Activated effector memory CD4-positive, alpha-beta T cell treated with Interleukin-2 at 50 U/mL for 16 hours (primary cell): ENCODE measurements at regions not wholly inside any gene's neighbourhood (a gene's known extent, or its start where the extent isn't known, plus 50 kb on each side); places are given as distances from the start of the nearest gene placed in this dataset.

Source experiments
- DNase-seq: peaks from one replicate; pipeline ENCODE4 v3.0.0-alpha.2; 2020

DNA sequence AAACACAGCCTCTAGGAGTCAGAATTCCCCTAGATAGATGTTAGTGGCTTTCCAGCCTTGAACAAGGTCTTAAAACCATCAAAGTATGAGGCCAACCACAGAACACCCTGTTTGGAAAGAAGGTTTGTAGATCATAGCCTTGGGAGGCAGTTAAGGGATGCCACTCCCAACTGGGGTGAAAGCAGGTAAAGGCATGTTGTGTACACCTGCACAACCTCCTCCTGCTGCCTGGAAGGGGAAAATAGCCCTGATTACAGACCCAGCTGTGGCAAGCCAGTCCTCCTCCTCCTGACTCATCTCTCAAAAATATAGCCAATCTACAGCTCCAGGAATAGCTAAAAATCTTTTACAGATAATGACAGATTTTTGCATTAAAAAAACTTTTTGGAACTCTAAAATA lies 108.1 kb downstream of the RBM43 start:
- DNase-seq: no peak

DNA sequence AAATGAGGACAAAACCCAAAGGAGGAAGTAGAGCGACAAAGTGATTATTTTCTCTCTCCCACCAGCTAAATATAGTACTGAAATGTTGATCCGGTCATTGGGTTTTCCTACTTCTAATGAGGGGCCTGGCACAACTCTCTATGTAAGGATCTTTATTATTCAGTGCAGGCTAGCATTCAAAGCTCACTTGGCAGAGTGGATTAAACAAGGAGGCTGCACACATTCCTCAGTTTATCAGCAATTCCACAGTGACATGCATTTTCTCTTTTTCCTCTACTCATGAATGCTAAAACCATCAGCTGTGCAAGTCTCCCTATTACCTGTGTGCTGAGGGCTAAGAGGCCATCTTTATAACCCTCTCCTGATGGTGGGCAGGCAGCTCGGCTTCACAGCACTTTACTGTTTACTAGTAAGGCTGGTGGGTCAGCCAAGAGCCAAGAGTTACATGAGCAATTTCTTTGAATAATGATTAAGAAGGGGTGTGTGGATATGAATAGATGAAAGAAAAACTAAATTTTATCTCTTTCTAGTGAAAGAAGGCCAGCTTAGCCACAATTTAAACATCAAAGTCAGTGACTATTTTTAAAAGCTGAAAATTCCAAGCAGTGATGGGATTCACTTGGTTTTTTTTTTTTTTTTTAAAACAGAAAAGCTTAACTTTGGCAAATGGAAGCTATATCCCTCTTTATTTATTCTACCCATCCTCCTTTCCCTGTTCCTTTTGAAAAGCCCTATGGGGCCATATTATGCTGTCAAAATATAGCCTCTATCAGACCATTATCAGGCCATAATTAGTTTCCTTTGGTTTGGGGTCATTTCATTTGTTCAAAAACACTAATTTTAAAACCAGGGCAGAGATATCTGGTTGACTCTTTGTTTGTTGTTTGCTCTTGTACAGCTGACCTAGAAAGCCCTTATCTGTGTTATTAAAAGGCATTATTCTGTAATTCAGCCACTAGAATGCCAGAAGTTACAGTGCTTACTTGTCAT lies 111.0 kb downstream of the RBM43 start:
- DNase-seq: no peak

DNA sequence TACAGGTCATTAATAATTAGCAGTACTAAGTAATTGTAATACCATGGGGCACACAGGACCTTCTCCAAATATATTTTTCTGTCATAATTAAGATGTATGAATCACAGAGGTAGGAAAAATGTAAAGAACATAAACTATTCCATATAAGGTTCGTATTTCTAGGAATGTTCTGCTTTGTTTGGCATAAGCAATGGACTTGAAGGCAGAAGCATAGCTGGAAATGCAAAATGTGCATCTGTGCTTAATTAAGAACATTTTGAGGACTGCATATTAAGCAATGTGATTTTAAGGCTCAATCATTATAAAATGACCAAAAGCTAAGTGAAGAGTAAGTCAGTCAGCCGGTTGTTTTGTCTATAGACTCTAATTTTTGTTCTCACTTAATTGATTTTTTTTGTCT lies 123.2 kb downstream of the RBM43 start:
- no peak for DNase-seq

DNA sequence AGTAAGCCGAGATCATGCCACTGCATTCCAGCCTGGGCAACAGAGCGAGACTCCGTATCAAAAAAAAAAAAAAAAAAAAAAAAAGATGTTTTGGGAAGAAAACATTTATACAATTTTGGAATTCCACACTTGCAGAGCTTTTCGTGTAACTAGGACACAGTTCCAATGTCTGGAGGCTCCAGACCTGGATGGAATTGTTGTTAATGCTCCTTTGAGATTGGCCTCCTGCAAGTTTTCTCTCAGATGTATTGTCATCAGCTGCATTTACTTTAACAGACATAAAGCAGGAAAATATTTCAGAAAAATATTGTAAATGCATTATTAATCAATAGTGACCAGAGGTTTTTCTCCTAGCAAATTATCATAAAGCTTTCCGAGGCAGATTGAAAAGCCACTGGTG lies 124.1 kb downstream of the RBM43 start:
- DNase-seq: no peak

DNA sequence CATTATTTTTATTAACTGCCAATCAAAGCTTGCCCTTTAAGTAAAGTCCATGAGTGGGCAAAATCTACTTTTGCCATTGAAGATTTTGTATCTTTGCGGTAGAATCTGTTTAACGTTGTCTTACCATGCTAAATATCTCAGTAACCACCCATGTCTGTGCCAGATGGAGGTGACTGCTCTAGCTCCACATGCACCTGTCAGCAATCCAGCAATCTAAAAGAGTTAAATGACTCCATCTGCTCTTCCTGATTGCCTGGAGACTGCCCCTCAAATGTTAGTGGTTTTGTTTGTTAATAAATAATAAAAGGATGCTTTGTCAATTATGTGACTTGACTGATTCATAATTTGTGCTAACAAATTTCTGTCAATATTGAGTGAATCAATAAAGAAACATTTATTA lies 141.7 kb downstream of the RBM43 start:
- DNase-seq: no peak

DNA sequence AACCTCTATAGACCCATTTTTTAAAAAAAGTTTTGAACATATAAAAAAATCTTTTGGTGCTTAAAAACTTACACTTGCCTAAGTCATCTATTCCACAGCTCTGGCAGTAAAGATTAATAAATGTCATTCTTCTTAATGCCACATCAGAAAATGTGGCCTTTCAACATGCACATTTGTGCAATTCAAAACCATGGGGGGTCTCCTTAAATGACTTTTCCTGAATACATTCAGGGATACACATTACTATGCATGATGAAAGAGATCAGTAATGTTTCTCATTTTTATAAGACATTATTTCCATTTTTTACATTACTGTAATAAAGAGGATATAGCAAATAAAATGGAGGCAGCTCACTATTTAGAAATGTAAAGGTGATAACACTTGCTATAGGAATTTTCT lies 142.3 kb downstream of the RBM43 start:
- DNase-seq: no peak

DNA sequence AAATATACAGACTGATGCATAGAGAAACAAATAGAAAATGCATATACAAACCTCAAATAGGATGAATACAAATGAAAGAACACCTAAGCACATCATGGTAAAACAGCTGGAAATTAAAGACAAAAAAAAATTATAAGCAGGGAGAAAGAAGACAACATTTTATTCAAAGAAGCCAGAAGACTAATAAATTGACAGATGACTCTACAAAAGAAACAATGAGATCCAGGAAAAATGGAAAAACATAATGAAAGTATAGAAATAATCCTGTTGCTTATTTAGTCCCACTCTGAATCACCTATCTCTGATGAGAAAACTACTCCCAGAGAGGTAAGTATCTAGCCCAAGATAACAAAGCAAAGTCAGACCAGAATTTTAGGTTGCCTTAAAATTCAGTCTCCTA lies 143.4 kb downstream of the RBM43 start:
- no peak for DNase-seq

DNA sequence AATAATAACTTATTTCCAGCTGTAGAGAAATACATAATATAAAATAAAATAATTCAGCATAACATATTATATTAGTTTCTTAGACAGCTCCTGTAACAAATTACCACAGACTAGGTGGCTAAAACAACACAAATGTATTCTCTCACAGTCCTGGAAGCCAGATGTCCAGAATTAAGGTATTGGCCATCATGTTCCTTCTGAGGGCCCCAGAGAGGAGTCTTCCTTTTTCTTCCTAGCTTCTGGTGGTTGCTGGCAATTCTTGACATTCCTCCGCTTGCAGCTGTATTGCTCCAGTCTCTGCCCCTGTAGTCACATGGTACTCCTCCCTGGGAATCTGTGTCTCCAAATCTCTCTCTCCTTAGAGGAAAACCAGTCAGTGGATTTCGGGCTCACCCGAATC lies 146.8 kb downstream of the RBM43 start:
- no peak for DNase-seq

DNA sequence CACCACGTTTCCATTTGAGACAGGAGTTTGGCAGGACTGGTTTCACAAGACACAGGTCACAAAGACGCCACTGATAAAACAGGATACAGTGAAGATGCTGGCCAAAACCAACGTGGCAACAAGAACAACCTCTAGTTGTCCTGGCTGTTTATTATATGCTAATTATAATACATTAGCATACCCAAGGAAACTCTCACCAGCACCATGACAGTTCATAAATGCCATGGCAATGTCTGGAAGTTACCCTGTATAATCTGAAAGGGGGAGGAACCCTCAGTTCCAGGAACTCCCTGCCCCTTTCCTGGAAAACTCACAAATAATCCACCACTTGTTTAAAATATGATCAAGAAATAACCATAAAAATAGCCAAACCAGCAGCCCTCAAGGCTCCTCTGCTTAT lies 148.3 kb downstream of the RBM43 start:
- no peak for DNase-seq

DNA sequence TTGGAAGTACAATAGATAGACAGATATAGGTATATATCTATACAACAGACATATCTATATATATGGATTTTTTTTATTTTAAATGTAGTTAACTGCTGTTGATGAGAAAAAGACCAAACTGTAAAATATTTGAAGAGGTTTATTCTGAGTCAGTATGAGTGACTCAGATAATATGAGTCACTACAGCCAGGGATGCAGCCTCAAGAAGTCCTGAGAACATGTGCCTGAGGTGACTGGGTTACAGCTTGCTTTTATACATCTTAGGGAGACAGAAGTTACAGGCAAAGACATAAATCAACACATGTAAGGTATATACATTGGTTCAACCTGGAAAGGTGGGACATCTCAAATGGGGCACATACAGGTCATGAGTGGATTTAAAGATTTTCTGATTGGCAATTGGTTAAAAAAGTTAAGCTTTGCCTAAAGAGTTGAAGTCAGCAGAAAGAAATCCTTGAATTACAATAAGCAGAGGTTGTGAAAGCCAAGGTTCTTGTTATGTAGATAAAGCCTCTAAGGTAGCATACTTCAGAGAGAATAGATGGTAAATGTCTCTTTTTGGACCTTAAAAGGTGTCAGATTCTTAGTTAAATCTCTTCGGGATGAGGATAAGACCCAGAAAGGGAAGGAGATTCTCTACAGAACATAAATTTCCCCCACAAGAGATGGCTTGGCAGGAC lies 149.9 kb downstream of the RBM43 start:
- no peak for DNase-seq

DNA sequence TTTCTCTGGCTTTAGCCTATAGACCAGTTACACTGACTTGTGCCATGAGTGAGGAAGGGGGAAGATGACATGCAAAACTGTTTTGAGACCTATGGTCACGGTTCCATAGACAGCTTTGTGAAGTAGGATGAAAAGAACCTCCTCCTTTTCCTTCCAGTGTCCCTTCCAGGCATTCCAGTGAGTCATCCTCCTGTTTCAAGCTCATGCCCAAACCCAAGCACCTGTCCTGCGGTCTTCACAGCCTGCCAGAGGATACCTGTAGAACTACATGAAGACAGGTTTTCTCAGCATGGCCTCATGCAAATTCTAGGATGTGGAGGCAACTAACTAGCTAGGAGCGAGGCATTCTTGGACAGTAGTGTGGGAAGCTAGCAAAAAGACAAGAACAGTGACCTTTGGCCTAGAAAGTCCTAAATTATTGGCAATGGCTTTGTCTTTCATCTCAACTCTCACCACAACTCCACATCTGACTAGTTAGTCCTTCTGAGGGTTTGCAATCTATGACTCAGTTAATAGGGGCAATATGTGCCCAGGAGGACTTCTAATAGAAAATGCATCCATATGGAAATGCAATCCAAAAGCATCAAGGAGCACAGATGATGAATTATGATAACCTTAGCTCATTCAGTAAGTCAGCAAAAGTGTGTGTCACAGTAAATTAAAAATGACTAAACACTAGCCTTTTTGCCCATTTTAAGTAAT lies 154.7 kb downstream of the RBM43 start:
- no peak for DNase-seq

DNA sequence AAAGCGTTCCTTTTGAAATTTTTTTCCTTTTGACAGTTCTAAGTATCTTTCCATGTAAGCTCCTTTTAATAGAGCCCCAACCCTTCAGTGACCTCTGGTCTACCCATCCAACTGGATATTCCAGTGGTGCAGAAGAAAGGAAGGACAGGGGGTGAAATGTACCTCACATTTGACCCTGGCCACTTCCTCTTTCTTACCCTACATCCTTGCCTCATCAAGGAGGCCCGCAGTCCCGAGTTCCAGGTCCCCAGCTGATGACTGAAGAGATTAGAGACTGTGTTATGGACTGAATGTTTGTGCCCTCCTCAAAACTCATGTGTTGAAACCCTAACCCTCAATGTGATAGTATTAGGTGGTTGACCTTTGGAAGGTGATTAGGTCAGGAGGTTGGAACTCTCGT lies 158.1 kb downstream of the RBM43 start:
- no peak for DNase-seq

DNA sequence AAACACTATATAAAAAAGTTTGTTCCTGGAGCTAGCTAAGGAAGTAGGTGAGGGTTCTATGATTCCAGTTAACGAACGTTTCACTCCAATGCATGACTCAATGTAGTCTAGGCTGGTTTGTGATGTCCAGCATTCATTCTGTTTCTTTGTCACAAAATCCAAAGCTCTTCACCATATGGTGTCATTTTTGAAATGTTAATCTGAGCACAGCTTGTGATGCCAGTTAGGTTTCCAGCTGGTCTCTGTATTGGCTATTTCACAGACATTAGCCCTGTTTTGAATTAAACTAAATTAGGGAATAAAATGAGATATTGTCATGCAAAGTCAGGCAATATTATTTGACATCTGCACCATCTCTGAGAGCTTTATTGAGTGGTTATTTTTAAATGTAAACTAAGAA lies 159.4 kb downstream of the RBM43 start:
- no peak for DNase-seq

DNA sequence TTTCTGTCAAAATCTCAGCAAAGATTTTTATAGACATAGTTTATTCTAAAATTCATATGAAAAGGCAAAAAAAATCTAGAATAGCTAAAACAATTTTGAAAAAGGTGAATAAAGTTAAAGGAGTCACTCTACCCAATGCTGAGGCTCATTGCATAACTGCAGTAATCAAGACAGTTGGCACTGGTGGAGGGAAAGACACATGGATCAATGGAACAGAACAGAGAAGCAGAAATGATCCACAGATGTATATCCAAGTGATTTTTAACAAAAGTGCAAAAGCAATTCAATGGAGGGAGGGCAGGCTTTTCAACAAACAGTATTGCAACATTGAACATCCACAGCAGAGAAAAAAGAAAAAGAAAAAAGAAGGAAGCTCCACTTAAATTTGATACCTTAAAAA lies 162.8 kb downstream of the RBM43 start:
- no peak for DNase-seq

DNA sequence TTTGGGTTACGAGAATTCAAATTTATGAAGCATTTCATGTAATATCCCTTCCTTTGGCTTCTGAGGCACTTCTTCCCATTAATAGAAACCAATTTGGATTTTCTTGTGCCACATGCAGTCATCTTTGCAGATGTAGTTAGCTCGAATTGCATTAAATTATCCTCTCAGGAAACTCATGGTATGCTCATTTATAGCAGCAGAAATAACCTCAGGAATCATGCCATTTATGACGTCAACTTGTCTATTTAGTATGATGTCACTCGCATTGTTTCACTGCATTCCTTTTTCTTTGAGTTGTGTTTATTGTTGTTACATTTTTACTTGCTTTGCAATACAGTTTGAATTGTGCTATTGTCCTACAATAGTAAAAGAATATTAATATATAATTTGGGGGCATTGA lies 163.8 kb downstream of the RBM43 start:
- no peak for DNase-seq

DNA sequence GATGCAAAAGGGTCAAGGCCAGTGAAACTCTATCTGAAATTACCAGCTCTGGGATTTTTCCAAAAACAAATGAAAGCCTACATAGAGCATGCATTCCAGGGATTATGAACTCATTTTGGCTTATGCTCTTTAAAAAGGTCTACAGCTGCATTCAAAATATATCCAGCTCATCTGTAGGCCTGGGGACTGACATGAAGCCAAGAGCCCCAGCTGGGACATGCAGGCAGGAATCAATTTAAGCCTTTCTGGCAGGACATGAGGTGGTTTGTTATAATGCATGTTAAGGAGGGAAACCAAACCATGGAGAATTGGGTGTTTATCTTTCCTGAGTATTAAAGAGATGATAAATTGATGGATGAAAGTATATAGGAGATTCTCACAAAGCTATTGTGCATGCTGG lies 164.5 kb downstream of the RBM43 start:
- DNase-seq: no peak

DNA sequence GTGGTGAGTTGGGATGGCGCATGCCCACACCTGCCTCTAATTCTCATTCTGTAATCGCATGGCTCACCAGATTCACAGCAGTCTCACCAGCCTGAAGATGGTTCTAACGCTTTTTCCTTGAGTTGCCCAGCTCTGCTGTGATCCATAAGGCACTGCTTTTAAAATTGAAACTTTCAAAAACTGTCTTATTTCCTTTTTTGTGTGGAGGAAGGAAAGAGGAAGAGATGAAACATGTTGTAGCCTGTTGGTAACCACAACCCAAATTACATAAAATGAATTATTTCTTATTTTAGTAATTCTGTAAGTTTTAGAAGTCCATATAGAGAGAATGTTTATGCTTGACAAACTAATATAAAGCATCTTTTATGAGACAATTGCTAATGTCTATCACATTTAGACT lies 165.4 kb downstream of the RBM43 start:
- no peak for DNase-seq

DNA sequence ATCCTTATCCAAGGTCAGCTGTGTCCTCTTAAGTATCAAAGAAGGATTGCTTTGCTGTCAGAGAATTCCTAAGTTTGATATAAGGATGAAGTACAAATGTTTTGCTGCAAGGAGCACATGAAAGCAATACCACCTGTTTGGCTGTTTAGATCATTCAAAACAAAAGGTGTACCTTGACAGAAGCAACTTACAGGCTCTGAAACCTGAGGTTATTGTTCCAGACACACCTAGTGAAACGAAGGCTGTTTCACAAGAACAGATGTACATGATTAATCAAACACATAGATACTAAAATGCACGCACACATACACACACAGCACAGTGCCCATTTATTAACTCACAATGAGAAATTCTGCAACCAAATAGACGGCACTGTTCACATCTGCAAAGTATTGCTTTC lies 166.2 kb downstream of the RBM43 start:
- no peak for DNase-seq

DNA sequence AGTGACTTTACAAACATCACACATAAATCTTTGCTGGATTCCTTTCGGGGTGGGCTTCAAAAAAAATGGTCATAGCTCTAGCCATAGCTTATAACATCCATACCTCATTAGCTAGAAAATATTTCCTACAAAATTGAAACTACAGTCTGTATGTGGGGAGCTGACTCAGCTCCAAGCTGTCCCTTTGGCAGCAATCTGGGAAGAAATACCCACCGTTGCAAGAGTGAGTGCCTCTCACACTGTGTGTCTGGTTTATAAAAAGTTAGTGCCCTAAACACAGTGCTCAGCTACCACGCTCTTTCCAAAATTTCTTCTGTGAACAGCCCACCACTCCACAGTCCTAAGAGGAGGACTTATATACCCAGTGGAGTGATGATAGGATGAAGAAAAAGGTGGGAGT lies 170.1 kb downstream of the RBM43 start:
- no peak for DNase-seq

DNA sequence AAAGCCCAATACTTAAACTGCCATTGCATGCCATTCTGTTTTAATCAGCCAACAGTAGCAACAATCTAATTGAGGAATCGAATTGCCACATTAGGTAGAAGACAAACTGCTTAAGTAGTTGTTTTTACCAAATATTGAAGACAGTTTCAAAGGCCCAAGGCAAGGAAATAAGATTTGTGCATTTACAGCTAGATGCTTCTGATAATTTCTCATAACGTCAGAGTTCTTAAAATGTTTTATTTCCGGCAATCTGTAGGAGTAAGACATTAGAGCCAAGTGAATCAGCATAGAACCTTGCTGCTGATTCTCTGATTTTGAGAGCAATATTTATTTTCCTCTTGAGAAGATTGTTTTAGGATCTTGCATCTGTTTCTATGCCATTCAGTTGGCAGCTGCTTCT lies 174.3 kb downstream of the RBM43 start:
- DNase-seq: no peak

DNA sequence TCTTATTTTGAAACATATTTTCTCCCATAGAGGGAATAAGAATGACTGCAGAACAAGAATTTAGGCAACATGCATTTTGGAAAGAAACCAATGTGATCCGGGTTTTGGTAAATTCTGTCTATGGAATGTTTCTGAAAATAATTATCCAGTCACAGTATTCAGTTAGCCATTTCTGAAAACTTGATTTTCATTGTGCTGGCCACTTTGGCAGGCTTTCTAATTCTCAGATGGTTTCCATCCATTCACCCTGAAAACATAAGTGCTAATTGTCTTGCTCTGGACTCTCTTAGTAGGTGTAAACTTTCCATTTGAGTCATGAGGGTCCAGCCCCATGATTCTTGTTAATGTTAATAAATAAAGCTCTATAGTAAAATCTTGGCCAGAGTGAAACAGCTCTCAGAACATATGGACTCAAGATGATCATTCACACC lies 176.5 kb downstream of the RBM43 start:
- no peak for DNase-seq

DNA sequence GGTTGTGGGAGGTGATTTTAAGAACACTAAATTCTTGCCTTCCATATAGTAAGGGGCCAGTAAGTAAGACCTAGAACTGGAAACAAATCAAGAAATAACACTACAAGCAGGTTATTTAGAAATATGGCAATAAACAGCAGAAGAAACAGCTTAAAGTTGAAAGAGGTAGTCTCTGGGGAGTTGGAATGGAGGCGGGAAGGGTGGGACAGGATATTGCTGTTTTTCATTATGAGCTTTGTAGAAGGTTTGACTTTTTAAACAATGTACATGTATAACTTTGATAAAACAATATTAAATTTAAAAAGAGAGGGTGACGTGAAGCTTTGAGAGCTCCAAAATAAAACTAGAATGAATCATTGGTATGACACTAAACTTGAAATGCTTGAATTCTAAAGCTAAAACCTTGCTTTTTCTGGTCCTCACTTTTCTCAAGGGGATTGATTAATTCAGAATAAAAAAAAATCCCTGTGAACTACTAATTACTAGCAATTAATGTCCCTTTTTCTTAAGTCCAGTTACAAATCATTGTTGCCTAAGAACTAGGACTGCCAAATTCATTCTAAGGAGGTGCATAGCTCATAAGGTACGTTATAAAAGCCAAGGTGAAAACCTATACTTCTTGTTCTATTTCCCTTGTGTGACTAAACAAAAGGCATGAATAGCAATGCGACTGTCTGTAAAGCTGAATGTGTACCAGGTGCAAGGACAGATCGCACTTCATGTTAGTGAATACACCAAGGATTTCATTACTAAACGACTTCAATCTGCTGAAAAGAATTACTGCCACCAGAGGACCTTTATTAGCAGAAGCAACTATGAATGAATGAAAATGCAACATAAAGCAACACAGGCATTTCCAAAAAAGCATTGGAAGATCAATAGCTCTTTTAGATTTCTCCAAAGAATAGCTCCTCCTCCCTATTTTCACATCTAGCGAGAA lies 177.5 kb downstream of the RBM43 start:
- DNase-seq: no peak

DNA sequence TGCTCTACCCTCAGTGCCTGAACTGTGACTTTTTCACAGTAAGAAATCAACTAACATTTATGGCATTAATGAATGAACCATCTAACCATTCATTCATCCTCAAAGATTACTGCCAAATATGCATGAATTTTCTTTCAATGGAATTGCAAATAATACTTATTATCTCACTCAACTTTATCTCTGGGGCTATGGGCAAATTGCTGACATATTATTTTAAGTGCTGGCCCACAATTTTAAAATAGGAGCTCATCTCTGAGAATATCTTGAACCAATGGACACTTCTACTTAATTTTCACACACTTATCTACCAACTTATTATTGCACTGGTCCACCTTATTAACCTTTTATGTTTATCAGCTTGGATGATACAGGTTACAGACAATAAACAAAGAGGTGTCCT lies 182.8 kb downstream of the RBM43 start:
- no peak for DNase-seq
